ENCODE measurements at regions not wholly inside any gene's neighbourhood (a gene's known extent, or its start where the extent isn't known, plus 50 kb on each side); places are given as distances from the start of the nearest gene placed in this dataset.

GRCh38 chr1:175862408-175862807 is 119.0 kb upstream of the TNR start:
- H4K20me1 ChIP-seq (ENCODE audit: control insufficient read depth, insufficient read depth, insufficient read length): no peaks in the 10 kb centered on the region
- no peak overlapping the region for H2AFZ ChIP-seq (ENCODE audit: low read length)
- no peak overlapping the region for H3T11ph ChIP-seq (ENCODE audit: low read length)
- H3K27me3 ChIP-seq (ENCODE audit: insufficient read depth, low read length): no peaks in the 10 kb centered on the region
- no peak overlapping the region for H3K23ac ChIP-seq (ENCODE audit: insufficient read length, low read depth, low read length)
- H3K9ac ChIP-seq (ENCODE audit: extremely low read depth, insufficient read length, low read length): no peak overlapping the region
- H3K23me2 ChIP-seq (ENCODE audit: insufficient read length, low read depth, low read length, poor library complexity, severe bottlenecking): no peaks in the 10 kb centered on the region
- no peak overlapping the region for H2BK20ac ChIP-seq (ENCODE audit: low read depth, low read length, poor library complexity, severe bottlenecking)
- H3K14ac ChIP-seq (ENCODE audit: insufficient read depth, low read length): peak overlapping the region; percentile 45; the same call in 1 of the 2 replicates
- no peak overlapping the region for H2BK5ac ChIP-seq (ENCODE audit: insufficient read length, low read length)
- no peak overlapping the region for H4K8ac ChIP-seq (replicated peaks; ENCODE audit: insufficient read length, low read depth, low read length)
- Mint-ChIP-seq H3K27me3 (ENCODE audit: low read depth) (peaks cover 6% of the 10 kb centered on the region; the same call in 1 of the 2 replicates), H3K9me3 (no peaks in the 10 kb centered on the region; a peak in 2 of 5 replicates), H3K27ac (peak overlapping the region in 1 of 3 experiments; percentile 75; a peak in 2 of 7 replicates), H3K36me3 (ENCODE audit: insufficient read depth in 1 of 3, low read depth in 3 of 3) (no peaks in the 10 kb centered on the region), H3K4me1 (peaks cover 66 to 67% of the 10 kb centered on the region in 2 experiments), H3K4me3 (no peak overlapping the region)
- H3K27ac ChIP-seq (ENCODE audit: insufficient read length, low read depth, low read length): no peak overlapping the region
- no peak for DNase-seq
- no peak overlapping the region for H3K18ac ChIP-seq (ENCODE audit: insufficient read length, low read depth, low read length)
- H2AK5ac ChIP-seq (ENCODE audit: insufficient read length, low read length): no peak overlapping the region
- no peaks in the 10 kb centered on the region for H3K79me1 ChIP-seq (ENCODE audit: insufficient read depth, low read depth, low read length, poor library complexity, severe bottlenecking)
- no peaks in the 10 kb centered on the region for H3K79me2 ChIP-seq (ENCODE audit: insufficient read depth, low read length)
- WGBS (ENCODE audit: extremely low coverage, insufficient read length, low lambda C conversion rate): no CpG with 5 or more reads among the region's 3 CpGs
- H2BK12ac ChIP-seq (ENCODE audit: insufficient read length, low read depth, low read length): peak overlapping the region; percentile 28
- no peak overlapping the region for H3K4ac ChIP-seq (ENCODE audit: low read depth, low read length)
- TF ChIP-seq CTCF (conservative IDR thresholded peaks at IDR 0.05): no peak
- peaks cover 35% of the 10 kb centered on the region; the same call in 1 of the 2 replicates for H3K4me1 ChIP-seq (ENCODE audit: insufficient read depth, low read length)
- H2BK120ac ChIP-seq (ENCODE audit: low read depth, low read length, poor library complexity, severe bottlenecking): no peak overlapping the region
- H3K9me3 ChIP-seq (ENCODE audit: control insufficient read depth, low read depth, low read length): no peaks in the 10 kb centered on the region
- no peak overlapping the region for H3K56ac ChIP-seq (ENCODE audit: insufficient read length, low read depth, low read length)
- no peak overlapping the region for H4K5ac ChIP-seq (ENCODE audit: insufficient read length, low read depth, low read length)
- H4K91ac ChIP-seq (ENCODE audit: insufficient read length, low read depth, low read length): peak overlapping the region; percentile 67
- no peak overlapping the region for H3K4me2 ChIP-seq (ENCODE audit: insufficient read depth, insufficient read length, low read length)
- no peak overlapping the region for H2BK15ac ChIP-seq (ENCODE audit: low read depth, low read length)

All from H9 (cell line).